ENCODE measurements at regions not wholly inside any gene's neighbourhood (a gene's known extent, or its start where the extent isn't known, plus 50 kb on each side); places are given as distances from the start of the nearest gene placed in this dataset.
"Not testable (repeated sequence)": the region's sequence is repeated elsewhere in the genome, so short reads cannot be mapped to it uniquely, and the experiment has no call there.

DNA sequence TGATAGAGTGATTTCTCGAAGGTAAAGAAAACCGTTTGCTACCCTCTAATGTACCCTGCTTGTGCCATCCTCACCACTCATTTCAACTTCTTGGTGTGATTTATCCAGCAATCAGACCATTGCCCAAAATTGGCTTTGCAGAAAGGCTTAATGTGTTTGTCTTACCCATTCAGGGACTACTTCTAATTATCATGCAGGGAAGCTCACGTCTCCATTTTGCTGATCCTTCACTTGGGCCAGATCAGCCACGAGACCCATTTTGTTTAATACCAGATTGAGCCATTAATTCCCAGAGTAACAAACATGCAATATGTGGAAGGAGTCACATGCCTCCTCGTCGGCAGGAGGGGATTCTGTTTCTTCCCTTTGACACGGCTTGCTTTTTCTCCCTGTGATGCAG is 51.1 kb upstream of the CRY1 start:
- no peak for DNase-seq

GRCh38 chr12:107144990-107145389 is 51.6 kb upstream of the CRY1 start:
- DNase-seq, result no peak

- DNase-seq, result no peak
These were observed 52.0 kb upstream of the CRY1 start for GRCh38 chr12:107145397-107145796.

DNA sequence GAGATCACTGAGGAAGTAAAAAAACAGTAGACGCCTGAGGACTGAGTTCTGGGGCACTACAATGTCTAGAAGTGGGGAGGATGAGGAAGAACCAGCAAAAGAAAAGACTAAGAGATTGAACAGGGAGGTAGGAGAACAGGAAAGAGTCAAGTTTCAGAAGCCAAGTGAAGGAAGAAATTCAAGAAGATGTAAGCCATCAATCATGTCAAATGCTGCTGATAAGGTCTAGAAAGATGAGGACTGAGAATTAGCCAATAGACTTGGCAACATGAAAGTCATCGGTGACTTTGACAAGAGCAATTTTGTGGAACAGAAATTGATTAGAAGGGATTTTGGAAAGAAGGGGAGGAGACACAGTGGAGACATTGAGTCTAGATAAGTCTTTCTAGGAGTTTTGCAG is 54.8 kb upstream of the CRY1 start:
- no peak for DNase-seq

- no peak for DNase-seq
These were observed 59.0 kb upstream of the CRY1 start for GRCh38 chr12:107152315-107152714.

DNA sequence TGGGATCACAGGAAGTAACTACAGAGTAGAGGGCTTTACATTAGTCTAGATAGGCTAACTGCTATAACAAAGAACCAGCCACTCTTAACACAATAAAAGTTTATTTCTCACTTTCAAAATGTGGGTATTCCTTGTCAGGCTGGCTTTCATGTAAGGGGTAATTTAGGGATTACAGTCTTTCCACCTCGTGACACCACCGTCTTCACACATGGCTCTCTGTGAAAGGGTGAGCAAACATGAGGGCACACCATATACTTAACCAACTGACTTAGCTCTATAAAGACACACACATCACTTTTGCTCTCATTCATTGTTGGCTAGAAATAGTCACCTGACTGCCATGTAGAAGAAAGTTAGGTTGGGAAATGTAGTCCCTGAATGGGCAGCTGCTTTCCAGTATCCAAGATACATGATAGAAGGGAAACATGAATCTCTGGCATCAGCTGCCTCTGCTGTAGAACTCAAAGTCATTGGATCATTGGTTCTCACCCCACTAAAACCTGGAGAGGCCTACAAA is 66.1 kb upstream of the CRY1 start:
- DNase-seq, result no peak

DNA sequence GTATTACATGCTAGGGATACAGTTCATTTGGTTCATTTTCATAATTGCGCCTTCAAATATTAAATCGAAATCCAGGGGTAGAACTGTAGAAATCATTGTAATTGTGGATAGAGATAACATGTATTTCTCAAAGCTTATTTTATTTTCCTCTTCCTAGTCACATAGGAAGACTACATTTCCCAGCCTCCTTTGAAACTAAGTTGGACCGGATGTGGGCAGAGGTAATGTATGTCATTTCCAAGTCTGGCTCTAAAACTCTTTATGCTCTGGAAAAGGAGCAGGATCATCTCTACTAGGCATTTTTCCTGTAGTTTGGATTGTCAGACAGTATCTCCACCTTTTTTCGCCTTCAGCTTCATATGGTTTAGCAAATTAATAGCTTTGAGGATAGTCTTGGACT is 70.1 kb upstream of the CRY1 start:
- no peak for DNase-seq

- no peak for DNase-seq
These were observed 71.0 kb upstream of the CRY1 start for GRCh38 chr12:107164392-107164791.

DNA sequence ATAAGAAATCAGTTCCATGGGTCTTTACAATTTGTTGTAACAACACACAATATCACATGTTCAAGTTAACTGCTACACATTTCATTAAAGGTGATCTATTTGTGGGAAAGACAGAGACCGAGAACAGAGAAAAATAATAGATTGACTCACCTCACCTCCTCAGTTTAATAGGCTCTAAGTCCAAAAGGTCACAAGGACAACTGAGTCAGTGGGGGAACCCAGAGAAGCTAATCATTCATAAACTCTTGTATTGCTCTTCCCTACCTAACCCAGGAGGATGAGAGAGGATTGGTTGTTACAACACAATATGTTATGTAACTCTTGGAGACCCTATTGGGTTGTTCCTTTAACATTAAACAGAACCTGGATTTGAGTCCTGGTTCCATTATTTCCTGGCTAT is 72.2 kb upstream of the CRY1 start:
- DNase-seq, result no peak

GRCh38 chr12:107167756-107168155 is 74.4 kb upstream of the CRY1 start:
- no peak for DNase-seq

- no peak for DNase-seq
These were observed 75.9 kb upstream of the CRY1 start for GRCh38 chr12:107169200-107169599.

GRCh38 chr12:107178776-107179175 is 85.4 kb upstream of the CRY1 start:
- DNase-seq, result no peak

DNA sequence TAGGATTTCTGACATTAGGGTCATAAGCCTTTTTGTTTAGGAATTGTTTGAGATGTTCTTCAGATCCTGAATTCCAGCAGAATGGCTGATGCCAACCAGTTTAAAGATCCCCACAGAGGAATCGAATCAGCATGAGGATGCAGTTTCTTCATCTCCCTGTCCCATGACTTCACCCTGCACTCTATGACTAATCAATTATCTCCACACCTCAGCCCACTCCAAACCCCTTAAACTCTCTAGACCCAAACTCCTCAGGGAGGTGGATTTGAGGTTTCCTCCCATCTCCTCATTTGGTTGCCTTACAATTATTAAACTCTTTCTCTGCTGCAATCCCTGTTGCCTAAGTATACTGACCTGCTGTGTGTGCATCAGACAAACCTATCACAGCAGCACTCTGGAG is 86.5 kb upstream of the CRY1 start:
- DNase-seq, result no peak

GRCh38 chr12:107180272-107180671 is 86.9 kb upstream of the CRY1 start:
- DNase-seq, result no peak

GRCh38 chr12:107184359-107184930 is 91.1 kb upstream of the CRY1 start:
- no peak for DNase-seq

DNA sequence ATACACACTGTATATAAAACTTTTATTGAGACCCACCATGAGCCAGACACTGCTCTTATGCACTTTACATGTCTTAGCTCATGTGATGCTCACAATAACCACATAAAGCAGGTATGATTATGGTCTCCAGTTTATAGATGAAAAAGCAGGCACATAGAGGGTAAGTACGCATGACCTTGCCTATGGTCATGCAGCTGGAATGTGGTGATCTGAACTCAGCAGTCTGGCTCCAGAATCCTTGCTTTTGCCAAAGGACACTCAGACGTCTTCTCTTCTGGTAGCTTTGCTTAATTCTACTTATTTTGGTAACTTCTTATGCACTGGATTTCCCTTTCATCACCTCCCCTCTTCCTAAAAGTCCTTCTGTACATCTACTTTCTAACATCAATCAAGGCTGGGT is 103.3 kb upstream of the CRY1 start:
- DNase-seq, result no peak

- no peak for DNase-seq
These were observed 107.0 kb upstream of the CRY1 start for GRCh38 chr12:107200394-107200793.

DNA sequence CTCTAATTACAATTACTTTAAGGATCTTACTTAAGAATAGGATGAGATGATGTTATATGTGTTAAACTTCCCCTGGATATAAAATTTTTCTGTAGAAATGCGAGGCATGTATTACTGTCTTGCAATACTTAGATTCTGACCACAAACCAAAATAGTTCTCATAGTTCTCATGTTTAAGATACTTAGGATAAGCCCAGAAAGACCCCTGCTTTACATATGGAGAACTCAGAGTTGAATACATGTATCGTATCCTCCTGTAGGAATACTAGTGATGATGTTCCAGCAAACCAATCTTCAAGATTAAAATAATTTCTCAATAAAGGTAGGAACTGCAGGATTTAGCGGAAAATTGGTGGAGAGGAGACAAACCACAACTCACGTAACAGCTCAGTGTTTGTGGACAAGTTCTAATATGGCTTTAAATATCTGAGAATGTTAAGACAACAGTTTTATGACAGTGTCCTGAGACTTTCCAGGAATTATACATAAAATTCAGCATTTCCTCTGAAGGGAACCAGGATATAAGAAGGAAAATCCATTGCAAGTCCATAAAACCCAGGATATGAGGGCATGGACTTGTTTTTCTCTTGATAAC is 114.7 kb upstream of the CRY1 start:
- no peak for DNase-seq

DNA sequence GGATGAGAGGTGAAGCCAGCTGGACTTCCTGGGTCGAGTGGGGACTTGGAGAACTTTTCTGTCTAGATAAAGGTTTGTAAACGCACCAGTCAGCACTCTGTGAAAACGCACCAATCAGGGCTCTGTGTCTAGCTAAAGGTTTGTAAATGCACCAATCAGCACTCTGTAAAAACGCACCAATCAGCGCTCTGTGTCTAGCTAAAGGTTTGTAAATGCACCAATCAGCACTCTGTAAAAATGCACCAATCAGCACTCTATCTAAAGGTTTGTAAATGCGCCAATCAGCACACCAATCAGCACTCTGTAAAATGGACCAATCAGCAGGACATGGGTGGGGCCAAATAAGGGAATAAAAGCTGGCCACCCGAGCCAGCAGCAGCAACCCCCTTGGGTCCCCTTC is 116.4 kb upstream of the CRY1 start:
- not testable (repeated sequence) for DNase-seq

DNA sequence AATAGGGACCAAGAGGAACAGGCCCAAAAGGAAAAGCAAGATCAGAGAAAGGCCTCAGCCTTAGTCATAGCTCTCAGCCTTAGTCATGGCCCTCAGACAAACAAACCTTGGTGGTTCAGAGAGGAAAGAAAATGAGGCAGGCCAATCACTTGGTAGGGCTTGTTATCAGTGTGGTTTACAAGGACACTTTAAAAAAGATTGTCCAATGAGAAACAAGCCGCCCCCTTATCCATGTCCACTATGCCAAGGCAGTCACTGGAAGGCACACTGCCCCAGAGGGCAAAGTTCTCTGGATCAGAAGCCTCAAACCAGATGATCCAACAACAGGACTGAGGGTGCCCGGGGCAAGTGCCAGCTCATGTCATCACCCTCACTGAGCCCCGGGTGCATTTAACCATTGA is 121.0 kb upstream of the CRY1 start:
- DNase-seq, result not testable (repeated sequence)

- DNase-seq, result not testable (repeated sequence)
These were observed 123.1 kb upstream of the CRY1 start for GRCh38 chr12:107216411-107216810.

GRCh38 chr12:107219301-107219700 is 126.0 kb upstream of the CRY1 start:
- no peak for DNase-seq

- no peak for DNase-seq
These were observed 128.6 kb upstream of the CRY1 start for GRCh38 chr12:107221913-107222312.

GRCh38 chr12:107223821-107224220 is 130.5 kb upstream of the CRY1 start:
- DNase-seq, result no peak

DNA sequence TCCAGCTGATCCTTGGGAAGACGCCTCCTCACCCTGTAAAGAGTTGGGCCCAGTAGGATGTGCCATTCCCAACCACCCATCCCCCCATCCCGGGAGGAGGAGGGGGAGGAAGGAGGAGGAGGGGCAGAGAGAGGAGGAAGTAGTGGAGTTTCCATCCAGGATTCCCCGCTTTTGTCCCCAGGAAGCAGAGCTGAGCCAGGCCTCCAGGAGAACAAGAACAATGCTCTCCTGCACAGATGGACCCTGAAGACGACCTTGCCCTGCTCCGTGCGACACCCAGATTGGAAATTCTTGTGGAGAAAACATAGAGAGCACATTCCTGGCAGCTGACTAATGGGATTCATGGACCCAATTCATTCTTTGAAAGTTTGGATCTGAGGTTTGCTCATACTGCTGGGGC is 132.3 kb upstream of the CRY1 start:
- no peak for DNase-seq
